Suprapubic skin (tissue), 4 donors: ENCODE measurements at regions not wholly inside any gene's neighbourhood (a gene's known extent, or its start where the extent isn't known, plus 50 kb on each side); places are given as distances from the start of the nearest gene placed in this dataset.
"Not testable (repeated sequence)": the region's sequence is repeated elsewhere in the genome, so short reads cannot be mapped to it uniquely, and the experiment has no call there.

Experiments
- DNase-seq, 2 donors: peaks; one replicate each; pipeline ENCODE4 v3.0.0-alpha.2; 2019; ENCODE audit warnings: low spot score in 2 of 2
- H3K27ac ChIP-seq: fragments of 200-600 bp; sonication (generic); one replicate; pipeline ENCODE4 v1.5.1; 2019
- H3K27me3 ChIP-seq: fragments of 200-600 bp; sonication (generic); one replicate; pipeline ENCODE4 v1.5.1; 2019
- H3K36me3 ChIP-seq: fragments of 200-600 bp; sonication (generic); one replicate; pipeline ENCODE4 v1.5.1; 2019
- H3K4me1 ChIP-seq: fragments of 200-600 bp; sonication (generic); one replicate; pipeline ENCODE4 v1.5.1; 2019
- H3K4me3 ChIP-seq: fragments of 200-600 bp; sonication (generic); one replicate; pipeline ENCODE4 v1.5.1; 2019; ENCODE audit warnings: mild to moderate bottlenecking
- H3K9me3 ChIP-seq: fragments of 200-600 bp; sonication (generic); one replicate; pipeline ENCODE4 v1.5.1; 2019
- EP300 ChIP-seq: sonication (generic); formaldehyde crosslinking; IDR thresholded peaks from one replicate; pipeline ENCODE4 v1.6.1; 2017; ENCODE audit warnings: antibody characterized with exemption
- POLR2A ChIP-seq, 2 donors: fragments of 450-650 bp; IDR thresholded peaks; one replicate each; pipeline ENCODE4 v1.6.1; 2017; ENCODE audit warnings: antibody characterized with exemption in 2 of 2, mild to moderate bottlenecking in 2 of 2, moderate library complexity in 2 of 2
- POLR2AphosphoS5 ChIP-seq, 3 donors: sonication (generic); formaldehyde crosslinking; IDR thresholded peaks; one replicate each; pipeline ENCODE4 v1.6.1; 2017; ENCODE audit warnings: antibody characterized with exemption in 3 of 3
- WGBS: methylation state at CpG from one replicate; pipeline ENCODE4 v1.1.5; 2018; 5-methylcytosine and 5-hydroxymethylcytosine counted together
- TF ChIP-seq, protein P1 (sequence below), 2 donors: fragments of 200-600 bp in 1 of 2; fragments of 450-650 bp in 1 of 2; sonication (generic) in 1 of 2; IDR thresholded peaks; one replicate each; pipeline ENCODE4 v1.5.1; 2016 to 2019; ENCODE audit warnings: antibody characterized with exemption in 2 of 2, mild to moderate bottlenecking in 1 of 2, moderate library complexity in 1 of 2

DNA sequence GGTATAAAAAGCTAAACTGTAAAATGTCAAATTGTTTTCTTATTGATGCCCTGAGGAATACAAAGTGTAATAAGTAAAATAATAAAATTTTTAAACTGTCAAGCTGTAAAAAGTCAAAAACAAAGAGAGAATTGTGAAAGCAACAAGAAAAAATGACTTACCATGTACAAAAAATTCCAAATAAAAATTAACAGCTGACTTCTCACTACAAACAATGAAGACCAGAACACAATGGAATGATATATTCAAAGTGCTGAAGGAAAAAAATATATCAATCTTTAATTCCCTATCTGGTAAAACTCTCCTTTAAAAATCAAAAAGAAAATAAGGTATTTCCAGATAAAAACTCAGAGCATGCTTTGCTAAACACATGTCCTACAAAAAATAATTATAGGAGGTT, 883.5 kb downstream of the IGSF11 start:
- Histone ChIP-seq H3K9me3 (peaks cover 12% of the 10 kb centered on the region), H3K27ac (no peak overlapping the region), H3K36me3 (no peaks in the 10 kb centered on the region), H3K4me3 (no peak overlapping the region), H3K4me1 (no peaks in the 10 kb centered on the region), H3K27me3 (no peaks in the 10 kb centered on the region)
- TF ChIP-seq POLR2A (IDR thresholded peaks at IDR 0.05) (no peak), POLR2AphosphoS5 (IDR thresholded peaks at IDR 0.05) (no peak), EP300 (no peak)
- TF ChIP-seq, protein P1, sequence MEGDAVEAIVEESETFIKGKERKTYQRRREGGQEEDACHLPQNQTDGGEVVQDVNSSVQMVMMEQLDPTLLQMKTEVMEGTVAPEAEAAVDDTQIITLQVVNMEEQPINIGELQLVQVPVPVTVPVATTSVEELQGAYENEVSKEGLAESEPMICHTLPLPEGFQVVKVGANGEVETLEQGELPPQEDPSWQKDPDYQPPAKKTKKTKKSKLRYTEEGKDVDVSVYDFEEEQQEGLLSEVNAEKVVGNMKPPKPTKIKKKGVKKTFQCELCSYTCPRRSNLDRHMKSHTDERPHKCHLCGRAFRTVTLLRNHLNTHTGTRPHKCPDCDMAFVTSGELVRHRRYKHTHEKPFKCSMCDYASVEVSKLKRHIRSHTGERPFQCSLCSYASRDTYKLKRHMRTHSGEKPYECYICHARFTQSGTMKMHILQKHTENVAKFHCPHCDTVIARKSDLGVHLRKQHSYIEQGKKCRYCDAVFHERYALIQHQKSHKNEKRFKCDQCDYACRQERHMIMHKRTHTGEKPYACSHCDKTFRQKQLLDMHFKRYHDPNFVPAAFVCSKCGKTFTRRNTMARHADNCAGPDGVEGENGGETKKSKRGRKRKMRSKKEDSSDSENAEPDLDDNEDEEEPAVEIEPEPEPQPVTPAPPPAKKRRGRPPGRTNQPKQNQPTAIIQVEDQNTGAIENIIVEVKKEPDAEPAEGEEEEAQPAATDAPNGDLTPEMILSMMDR (IDR thresholded peaks at IDR 0.05), result no peak
- DNase-seq, result no peak

DNA sequence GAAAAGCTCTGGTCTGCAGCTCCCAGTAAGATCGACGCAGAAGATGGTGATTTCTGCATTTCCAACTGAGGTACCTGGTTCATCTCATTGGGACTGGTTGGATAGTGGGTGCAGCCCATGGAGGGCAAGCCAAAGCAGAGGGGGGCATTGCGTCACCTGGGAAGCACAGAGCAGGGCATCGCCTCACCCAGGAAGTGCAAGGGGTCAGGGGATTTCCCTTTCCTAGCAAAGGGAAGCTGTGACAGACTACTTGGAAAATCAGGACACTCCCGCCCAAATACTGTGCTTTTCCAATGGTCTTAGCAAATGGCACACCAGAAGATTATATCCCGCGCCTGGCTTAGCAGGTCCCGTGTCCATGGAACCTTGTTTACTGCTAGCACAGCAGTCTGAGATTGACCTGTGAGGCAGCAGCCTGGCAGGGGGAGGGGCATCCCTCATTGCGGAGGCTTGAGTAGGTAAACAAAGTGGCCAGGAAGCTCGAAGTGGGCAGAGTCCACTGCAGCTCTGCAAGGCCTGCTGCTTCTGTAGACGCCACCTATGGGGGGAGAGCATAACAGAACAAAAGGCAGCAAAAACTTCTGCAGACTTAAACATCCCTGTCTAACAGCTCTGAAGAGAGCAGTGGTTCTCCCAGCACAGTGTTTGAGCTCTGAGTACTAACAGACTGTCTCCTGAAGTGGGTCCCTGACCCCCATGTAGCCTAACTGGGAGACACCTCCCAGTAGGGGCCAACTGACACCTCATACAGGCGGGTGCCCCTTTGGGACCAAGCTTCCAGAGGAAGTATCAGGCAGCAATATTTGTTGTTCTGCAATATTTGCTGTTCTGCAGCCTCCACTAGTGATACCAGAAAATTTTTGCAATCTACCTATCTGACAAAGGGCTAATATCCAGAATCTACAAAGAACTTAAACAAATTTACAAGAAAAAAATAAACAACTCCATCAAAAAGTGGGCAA, 871.7 kb downstream of the IGSF11 start:
- not testable (repeated sequence) for H3K27me3 ChIP-seq, H3K27ac ChIP-seq, H3K9me3 ChIP-seq, DNase-seq, H3K4me1 ChIP-seq, H3K36me3 ChIP-seq, H3K4me3 ChIP-seq
- WGBS, result 83% methylated on average over 12 of the region's 12 CpGs

DNA sequence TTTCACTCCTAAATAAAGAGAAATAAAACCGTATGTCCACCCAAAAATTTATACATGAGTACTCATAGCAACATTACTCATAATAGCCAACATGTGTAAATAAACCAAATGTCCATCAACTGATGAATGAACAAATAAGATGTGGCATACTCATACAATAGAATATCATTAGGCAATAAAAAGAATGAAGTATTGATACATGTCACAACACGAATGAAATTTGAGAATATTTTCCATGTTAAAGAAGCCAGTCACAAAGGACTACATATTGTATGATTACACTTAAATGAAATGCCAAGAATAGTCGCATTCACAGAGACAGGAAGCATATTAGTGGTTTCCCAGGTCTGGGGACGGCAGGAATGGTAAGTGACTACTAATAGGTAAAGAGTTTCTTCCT, 869.2 kb downstream of the IGSF11 start:
- Histone ChIP-seq H3K4me1 (no peaks in the 10 kb centered on the region), H3K9me3 (peaks cover under 1% of the 10 kb centered on the region), H3K27me3 (no peaks in the 10 kb centered on the region), H3K36me3 (no peaks in the 10 kb centered on the region), H3K4me3 (no peak overlapping the region), H3K27ac (no peak overlapping the region)
- WGBS, result 71% methylated on average over 4 of the region's 4 CpGs
- DNase-seq, result no peak
- TF ChIP-seq POLR2A (IDR thresholded peaks at IDR 0.05) (no peak), POLR2AphosphoS5 (IDR thresholded peaks at IDR 0.05) (no peak), EP300 (no peak)
- TF ChIP-seq, protein P1 (IDR thresholded peaks at IDR 0.05), result no peak

DNA sequence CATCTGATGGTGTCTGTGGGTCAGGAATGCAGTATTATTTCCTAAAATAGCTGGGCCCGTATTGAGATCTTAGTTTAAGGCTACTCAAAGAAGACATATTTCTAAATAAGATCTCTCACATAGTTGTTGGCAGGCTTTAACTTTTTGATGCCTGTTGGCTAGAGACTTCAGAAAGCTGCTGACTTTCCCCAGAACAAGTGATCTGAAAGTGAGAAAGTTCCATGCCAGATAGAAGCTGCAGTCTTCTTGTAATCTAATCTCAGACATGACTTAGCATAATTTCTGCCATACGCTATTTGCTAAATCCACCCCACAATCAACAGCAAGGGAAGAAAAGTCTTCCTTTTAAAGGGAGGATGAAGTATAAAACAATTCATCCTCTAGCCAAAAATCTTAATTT, 867.1 kb downstream of the IGSF11 start:
- H3K36me3 ChIP-seq, result no peaks in the 10 kb centered on the region
- peaks cover 3% of the 10 kb centered on the region for H3K9me3 ChIP-seq
- no peaks in the 10 kb centered on the region for H3K4me1 ChIP-seq
- TF ChIP-seq POLR2A (IDR thresholded peaks at IDR 0.05) (no peak), EP300 (no peak), POLR2AphosphoS5 (IDR thresholded peaks at IDR 0.05) (no peak)
- TF ChIP-seq, protein P1 (IDR thresholded peaks at IDR 0.05), result no peak
- H3K27ac ChIP-seq, result no peak overlapping the region
- no peak overlapping the region for H3K4me3 ChIP-seq
- 44% methylated on average over 2 of the region's 2 CpGs for WGBS
- no peak for DNase-seq
- H3K27me3 ChIP-seq, result no peaks in the 10 kb centered on the region

DNA sequence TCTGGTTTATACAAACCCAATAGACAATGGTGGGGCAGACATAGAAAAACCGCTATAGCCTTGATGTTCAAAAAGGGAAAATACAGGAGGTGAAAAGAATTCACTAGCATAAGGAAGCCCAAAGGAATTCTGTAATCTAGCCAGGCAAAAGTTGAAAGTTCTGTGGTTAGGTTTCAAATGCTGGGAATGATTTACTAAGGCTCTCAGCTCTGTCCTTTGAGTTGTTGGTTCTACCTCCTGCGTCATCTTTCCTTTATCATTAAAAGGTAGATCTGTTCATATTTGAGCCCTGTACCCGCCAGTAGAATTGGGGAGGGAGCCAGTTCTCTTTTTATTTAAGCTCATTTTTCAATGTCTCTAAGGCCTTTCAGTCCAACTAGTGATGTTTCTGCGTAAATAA, 866.5 kb downstream of the IGSF11 start:
- Histone ChIP-seq H3K27ac (no peak overlapping the region), H3K36me3 (no peaks in the 10 kb centered on the region), H3K4me3 (no peak overlapping the region), H3K4me1 (no peaks in the 10 kb centered on the region), H3K9me3 (peaks cover 3% of the 10 kb centered on the region), H3K27me3 (no peaks in the 10 kb centered on the region)
- WGBS, result 75% methylated on average over 4 of the region's 4 CpGs
- TF ChIP-seq POLR2AphosphoS5 (IDR thresholded peaks at IDR 0.05) (no peak), EP300 (no peak), POLR2A (IDR thresholded peaks at IDR 0.05) (no peak)
- TF ChIP-seq, protein P1 (IDR thresholded peaks at IDR 0.05), result no peak
- DNase-seq, result no peak
